ENCODE measurements at regions not wholly inside any gene's neighbourhood (a gene's known extent, or its start where the extent isn't known, plus 50 kb on each side); places are given as distances from the start of the nearest gene placed in this dataset.

GRCh38 chr1:30619619-30620018, 103.8 kb downstream of the MATN1 start:
- no peak overlapping the region for H3K27ac ChIP-seq (ENCODE audit: low read depth in 1 of 2, low read length in 2 of 2)
- no peak overlapping the region for H3K4me3 ChIP-seq (ENCODE audit: low read depth in 1 of 3, low read length in 3 of 3)
- H3K4me1 ChIP-seq (ENCODE audit: control insufficient read depth in 4 of 4, insufficient read depth in 4 of 4, low read length in 3 of 4) = no peaks in the 10 kb centered on the region
- no peak overlapping the region for H3K9ac ChIP-seq (ENCODE audit: low read depth in 1 of 2, low read length in 2 of 2)
- WGBS = 66% methylated on average over 4 of the region's 4 CpGs
- TF ChIP-seq FOXA1 (IDR thresholded peaks at IDR 0.05) (no peak), YY1 (IDR thresholded peaks at IDR 0.05) (no peak), JUND (IDR thresholded peaks at IDR 0.05) (no peak), RAD21 (IDR thresholded peaks at IDR 0.05) (no peak), REST (IDR thresholded peaks at IDR 0.05) (no peak), CTCF (IDR thresholded peaks at IDR 0.05; ENCODE audit: low read depth, low read length, missing input control) (no peak), HNF4G (IDR thresholded peaks at IDR 0.05) (no peak), ZBTB33 (IDR thresholded peaks at IDR 0.05) (no peak), HNF4A (conservative IDR thresholded peaks at IDR 0.05) (no peak), GABPA (IDR thresholded peaks at IDR 0.05 in 1 of 2, conservative IDR thresholded peaks at IDR 0.05 in 1 of 2) (no peak), ATF3 (IDR thresholded peaks at IDR 0.05) (no peak), NR2F2 (IDR thresholded peaks at IDR 0.05) (no peak), RXRA (IDR thresholded peaks at IDR 0.05) (no peak), MAX (IDR thresholded peaks at IDR 0.05) (no peak), TAF1 (conservative IDR thresholded peaks at IDR 0.05) (no peak), SP1 (IDR thresholded peaks at IDR 0.05) (no peak), EGR1 (IDR thresholded peaks at IDR 0.05; ENCODE audit: low read depth in 2 of 2) (no peak), FOXA2 (IDR thresholded peaks at IDR 0.05) (no peak)
- H3K27me3 ChIP-seq (ENCODE audit: control insufficient read depth in 4 of 4, insufficient read depth in 4 of 4, low read length in 3 of 4) = no peaks in the 10 kb centered on the region
- no peaks in the 10 kb centered on the region for H3K36me3 ChIP-seq (ENCODE audit: control insufficient read depth in 4 of 4, insufficient read depth in 3 of 4, low read depth in 1 of 4, low read length in 3 of 4)
- DNase-seq (ENCODE audit: low spot score) = no peak
- H3K9me3 ChIP-seq (ENCODE audit: control insufficient read depth in 4 of 4, low read length in 3 of 4) = peaks cover 2 to 6% (median 5%) of the 10 kb centered on the region in 4 donors
